GM21723 (cell line): ENCODE measurements at regions not wholly inside any gene's neighbourhood (a gene's known extent, or its start where the extent isn't known, plus 50 kb on each side); places are given as distances from the start of the nearest gene placed in this dataset.

ENCODE experiments used
- ATAC-seq: cut with Tn5 transposase; IDR thresholded peaks from one replicate; pipeline ENCODE4 v1.9.1; 2021; ENCODE audit warnings: mild to moderate bottlenecking, moderate library complexity; ENCODE audit not compliant: unreplicated experiment

- ATAC-seq = no peak
Observed at GRCh38 chr20:50387218-50387995, 122.8 kb upstream of the PTPN1 start.

DNA sequence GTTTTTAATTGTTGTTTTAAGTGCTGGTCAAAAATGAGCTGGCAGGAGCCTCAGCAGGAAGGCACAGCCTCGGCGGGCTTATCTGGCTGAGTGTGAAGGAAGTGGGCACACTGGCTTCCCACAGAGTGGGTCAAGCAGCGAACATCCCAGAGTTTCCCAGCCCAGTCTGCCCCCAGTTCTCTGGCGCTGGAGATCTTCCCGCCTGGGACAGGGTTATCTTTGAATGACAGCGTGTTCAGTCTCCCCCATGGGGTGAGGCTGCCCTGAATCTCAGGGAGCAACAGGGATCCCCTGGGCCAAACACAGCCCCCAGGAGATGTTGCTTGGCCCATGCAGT, 122.2 kb upstream of the PTPN1 start:
- ATAC-seq = no peak

- no peak for ATAC-seq
Observed at GRCh38 chr20:50388733-50389437, 121.3 kb upstream of the PTPN1 start.

- ATAC-seq = no peak
Observed at GRCh38 chr20:50389438-50389807, 120.8 kb upstream of the PTPN1 start.

- ATAC-seq = no peak
Observed at GRCh38 chr20:50389808-50390684, 120.1 kb upstream of the PTPN1 start.

DNA sequence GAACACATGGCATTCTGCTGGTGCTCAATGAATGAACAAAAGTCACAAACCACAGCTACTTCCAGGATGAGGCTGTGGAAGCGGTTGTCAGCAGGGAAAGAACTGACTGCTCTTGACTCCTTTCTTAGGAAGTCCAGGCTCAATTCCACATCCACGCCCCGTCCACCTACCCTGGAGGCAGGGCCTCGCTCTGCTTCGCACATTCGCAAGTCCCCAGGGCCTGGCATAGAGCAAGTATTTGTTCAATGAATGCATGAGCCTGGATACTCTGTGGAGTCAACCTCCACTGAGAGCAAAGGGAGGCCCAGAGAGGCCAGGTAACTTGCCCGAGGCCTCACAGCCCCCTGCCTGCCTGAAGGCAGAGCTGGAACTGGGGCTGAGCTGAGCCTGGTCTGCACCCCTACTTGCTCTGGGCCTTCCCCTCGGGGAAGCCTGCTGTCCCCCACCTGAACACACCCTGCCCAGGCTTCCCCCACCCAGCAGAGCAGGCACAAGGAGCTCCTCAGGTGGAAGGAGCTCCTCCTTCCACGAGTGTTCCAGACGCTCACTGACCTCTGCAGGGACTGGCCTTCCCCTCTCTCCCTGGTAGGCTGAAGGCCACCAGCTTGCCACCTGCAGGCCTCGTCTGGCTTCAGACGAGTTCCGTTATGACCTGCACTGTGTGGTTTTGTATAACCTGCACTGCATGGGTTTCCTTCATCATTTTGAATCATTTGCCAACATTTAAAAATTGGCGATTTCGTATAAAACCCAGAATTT, 119.3 kb upstream of the PTPN1 start:
- ATAC-seq = no peak

GRCh38 chr20:50391444-50392137, 118.6 kb upstream of the PTPN1 start:
- ATAC-seq = no peak

DNA sequence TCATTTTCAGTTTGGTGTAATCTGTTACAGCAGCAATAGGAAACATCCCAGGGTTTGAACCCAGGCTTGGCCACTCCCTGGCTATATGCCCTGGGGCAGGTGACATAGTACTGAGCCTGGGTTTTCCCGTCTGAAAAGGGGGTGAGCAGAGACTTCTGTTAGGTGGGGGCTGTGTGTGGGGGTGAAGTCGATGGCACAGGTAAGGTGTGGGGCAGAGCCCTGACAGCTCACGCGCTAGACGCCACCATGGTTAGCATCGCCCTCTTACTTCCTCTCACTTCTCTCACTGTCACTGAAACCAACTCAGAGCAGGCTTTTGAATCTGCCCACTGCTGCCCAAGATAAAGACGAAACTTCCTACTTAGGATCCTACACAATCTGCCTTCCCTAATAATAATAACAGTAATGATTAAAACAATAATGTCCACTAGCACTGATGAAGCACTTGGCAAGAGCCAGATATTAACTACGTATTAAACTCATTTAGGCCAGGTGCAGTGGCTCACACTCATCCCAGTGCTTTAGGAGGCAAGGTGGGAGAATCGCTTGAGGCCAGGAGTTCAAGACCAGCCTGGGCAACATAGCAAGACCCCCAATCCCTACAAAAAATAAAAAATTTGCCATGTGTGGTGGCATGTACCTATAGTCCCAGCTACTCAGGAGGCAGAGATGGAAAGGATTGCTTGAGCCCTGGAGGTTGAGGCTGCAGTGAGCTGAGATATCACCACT, 117.9 kb upstream of the PTPN1 start:
- ATAC-seq = no peak

GRCh38 chr20:50393242-50393641, 116.9 kb upstream of the PTPN1 start:
- no peak for ATAC-seq

DNA sequence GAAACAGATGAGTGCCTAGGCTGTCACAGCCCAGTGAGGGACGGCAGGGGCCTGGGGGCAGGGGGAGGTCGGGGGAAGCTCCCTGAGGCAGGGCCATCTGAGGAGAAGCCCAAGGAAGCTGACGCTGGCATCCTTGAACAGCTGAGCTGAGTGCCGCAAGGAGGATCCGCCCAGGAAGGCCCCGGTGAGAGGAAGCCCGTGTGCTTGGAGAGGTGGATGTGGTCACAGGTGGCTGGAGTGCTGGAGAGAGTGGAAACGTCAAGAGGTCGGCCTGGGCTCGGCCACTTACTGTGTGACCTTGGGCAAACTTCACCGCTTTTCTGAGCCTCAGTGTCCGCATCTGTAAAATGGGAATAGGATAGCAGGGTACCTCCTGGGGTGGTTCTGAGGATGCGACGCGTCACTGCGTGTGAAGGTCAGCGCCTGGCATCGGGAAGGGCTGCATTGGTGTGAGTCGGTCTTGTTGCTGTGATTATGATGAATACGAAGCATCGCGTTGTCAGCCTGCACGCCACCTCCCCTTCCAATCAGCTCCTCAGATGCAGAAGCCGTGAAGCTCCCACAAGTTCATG, 116.1 kb upstream of the PTPN1 start:
- no peak for ATAC-seq

GRCh38 chr20:50394569-50394968, 115.6 kb upstream of the PTPN1 start:
- no peak for ATAC-seq

GRCh38 chr20:50395251-50395729, 114.9 kb upstream of the PTPN1 start:
- ATAC-seq = no peak

- no peak for ATAC-seq
Observed at GRCh38 chr20:50395914-50396488, 114.2 kb upstream of the PTPN1 start.

DNA sequence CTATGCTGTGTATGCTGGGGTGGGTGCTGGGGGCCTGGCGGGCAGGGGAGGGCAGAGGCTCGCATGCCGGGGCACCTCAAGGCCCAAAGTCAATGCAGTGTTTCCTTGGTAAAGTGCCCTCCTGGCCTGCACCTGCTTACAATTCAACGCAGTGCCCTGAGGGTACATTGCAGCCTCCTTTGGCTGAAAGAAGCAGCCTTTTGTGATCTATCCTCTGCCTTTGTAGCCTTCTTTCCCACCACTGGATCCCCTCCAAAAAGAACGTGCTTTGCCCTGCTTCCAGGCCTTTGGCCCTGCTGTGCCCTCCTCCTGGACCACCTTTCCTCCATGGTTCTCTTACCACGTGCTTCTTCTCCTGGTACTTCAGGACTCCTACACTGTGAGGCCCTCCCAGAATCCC, 113.6 kb upstream of the PTPN1 start:
- ATAC-seq = no peak

DNA sequence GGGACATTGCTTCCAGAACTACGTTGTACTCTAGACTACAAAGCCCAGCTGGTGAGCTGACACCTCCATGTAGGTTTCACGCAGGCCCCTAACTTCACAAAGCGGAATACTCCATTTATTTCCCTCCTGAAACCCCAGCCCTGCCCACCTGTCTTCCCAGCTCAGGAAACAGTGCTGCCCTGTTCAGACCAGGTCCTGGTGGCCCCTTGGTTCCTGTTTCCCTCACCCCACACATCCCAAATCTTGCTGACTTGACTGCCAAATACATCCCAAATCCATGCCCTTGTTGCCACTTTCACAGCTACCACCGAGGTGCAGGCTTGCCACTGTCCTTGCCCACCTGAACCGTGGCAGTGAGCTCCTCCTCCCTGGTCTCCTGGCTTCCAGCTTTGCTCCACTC, 113.1 kb upstream of the PTPN1 start:
- no peak for ATAC-seq

- no peak for ATAC-seq
Observed at GRCh38 chr20:50398064-50398463, 112.1 kb upstream of the PTPN1 start.

- no peak for ATAC-seq
Observed at GRCh38 chr20:50398471-50398820, 111.7 kb upstream of the PTPN1 start.

- ATAC-seq = no peak
Observed at GRCh38 chr20:50398821-50399554, 111.2 kb upstream of the PTPN1 start.
